GM19395 (cell line): ENCODE measurements at regions not wholly inside any gene's neighbourhood (a gene's known extent, or its start where the extent isn't known, plus 50 kb on each side); places are given as distances from the start of the nearest gene placed in this dataset.

ENCODE experiments used
- ATAC-seq: cut with Tn5 transposase; IDR thresholded peaks from one replicate; pipeline ENCODE4 v1.9.1; 2021; ENCODE audit warnings: mild to moderate bottlenecking, moderate library complexity; ENCODE audit not compliant: unreplicated experiment

DNA sequence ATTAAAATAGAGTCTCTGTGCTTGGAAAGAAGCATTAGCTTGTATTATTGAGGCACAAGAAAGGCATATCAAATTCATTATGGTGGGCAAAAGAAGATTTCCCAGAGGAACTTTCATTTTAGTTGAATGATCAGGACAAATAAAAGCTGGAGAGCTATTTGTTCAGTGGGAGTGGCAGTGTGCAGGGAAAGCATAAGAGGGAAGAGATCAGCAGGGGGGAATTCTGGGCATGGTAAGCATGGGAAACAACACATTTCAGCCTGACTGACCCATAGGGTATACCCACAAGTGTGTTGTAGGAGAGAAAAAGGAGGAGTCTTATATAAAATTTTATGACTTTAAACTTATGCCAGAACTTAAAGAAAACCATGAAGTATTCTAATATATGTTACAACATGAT lies 167.7 kb upstream of the RASA1 start:
- ATAC-seq: no peak

DNA sequence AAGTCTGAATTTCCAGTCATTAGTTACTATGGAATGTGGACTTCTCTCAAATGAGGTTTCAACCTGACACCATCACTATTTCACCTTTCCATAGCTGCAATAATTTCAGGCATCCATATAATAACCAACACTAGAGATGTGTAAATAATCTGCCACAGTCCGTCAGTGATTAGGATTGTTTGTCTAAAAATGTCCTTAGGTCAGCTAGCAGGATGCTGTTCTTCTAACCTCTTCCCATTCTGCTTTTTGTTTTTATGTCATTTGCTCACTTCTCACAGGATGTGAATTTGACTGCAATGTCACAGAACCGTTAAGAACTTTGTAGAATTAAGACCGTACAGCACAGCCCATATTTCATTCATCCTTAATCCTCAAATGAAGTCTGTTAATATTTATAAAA lies 166.4 kb upstream of the RASA1 start:
- no peak for ATAC-seq

DNA sequence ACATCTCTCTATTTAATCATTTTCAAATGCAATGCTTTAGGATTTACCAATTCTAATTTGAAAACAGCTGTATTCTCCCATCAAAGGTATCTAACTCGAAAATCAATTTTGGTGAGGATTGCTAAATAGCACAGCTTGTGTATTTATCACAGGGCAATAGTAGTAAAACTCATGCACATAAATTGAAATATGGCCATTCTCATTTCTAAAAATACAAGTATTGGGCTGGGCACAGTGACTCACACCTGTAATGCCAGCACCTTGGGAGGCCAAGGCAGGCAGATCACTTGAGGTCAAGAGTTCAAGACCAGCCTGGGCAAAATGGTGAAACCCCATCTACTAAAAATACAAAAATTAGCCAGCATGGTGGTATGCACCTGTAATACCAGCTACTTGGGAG lies 164.8 kb upstream of the RASA1 start:
- no peak for ATAC-seq

DNA sequence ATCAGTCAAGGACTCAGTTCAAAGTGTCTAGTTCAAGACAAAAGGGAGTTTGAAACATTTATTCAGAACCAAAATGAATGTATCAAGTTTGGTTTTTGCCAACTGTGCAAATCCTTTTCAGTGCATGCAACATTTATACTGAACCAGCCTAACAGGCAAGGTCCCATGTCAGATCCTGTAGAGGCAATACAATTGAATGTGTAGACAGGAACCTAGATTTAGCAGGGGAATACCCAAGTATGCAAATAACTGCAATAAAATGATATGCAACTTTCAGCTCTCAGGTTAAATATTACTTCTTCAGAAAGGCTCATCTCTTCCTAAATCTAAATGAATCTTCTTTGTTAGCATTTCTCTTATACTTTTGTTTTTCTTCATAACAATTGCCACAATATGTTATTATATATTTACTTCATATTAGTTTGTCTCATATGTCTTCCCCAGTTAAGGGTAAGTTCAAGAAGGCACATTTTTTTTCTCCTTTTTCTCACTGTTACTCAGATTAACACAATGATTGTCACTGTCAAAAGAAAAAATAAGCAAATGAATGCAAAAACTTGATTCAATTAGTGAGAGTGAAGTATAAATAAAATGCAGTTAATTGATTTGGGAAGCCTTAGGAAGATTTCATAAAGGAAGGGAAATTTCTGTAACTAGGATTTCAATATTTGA lies 163.9 kb upstream of the RASA1 start:
- peak; percentile 97 for ATAC-seq

GRCh38 chr5:87105577-87105976 lies 162.1 kb upstream of the RASA1 start:
- no peak for ATAC-seq

- no peak for ATAC-seq
These were observed 157.9 kb upstream of the RASA1 start for GRCh38 chr5:87109746-87110145.

DNA sequence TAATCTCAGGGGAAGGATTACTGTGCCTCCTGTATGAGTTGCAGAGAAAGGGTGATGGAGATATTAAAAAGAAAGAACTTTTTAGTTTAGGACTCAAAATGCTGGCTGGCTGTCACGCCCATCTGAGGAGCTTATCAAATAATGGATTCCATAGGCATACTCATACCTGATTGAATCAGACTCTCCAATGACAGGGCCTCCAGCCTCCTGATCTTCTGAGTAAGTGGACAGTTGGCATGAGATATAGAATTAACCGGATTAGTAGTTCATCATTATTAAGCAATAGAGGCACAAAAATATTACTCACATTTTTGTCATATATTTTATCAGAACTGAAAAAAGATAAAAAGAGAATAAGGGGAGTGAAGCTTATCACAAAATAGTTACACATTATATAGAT lies 157.0 kb upstream of the RASA1 start:
- ATAC-seq: no peak

- ATAC-seq: no peak
These were observed 153.8 kb upstream of the RASA1 start for GRCh38 chr5:87113861-87114260.

GRCh38 chr5:87114631-87115030 lies 153.1 kb upstream of the RASA1 start:
- no peak for ATAC-seq

GRCh38 chr5:87115839-87116364 lies 151.8 kb upstream of the RASA1 start:
- ATAC-seq: no peak

DNA sequence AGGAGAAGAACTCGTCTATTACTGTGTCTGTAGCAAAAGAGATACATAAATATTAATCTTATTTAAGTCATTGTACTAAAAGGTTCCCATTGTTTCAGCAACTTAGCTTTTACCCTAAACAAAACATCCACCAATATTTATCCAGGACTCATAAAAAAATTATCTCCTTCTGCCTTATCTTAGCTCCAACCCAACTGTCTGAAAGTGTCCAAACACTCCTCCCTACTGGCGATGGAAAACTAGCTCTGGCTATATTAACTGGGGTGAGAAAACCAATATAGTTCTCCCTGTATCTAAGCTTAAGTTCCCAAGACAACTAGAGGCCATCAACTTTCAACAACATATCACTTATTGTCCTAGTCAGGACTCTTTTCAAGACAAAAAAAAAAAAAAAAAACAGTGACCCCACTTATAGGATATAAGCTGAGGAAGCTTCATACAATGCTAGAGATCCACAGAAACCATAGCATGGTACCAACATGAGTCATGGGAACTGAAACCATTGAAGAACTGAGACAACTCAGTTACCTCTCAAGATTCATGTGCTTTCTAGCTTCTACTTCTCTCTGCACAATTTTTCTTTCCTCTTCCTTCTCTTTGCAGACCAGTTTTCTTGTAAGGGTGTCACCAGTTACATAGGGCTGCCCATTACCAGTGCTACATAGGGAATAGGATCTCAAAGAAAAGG lies 150.7 kb upstream of the RASA1 start:
- peak; percentile 89 for ATAC-seq

GRCh38 chr5:87119588-87119987 lies 148.1 kb upstream of the RASA1 start:
- no peak for ATAC-seq

- no peak for ATAC-seq
These were observed 147.0 kb upstream of the RASA1 start for GRCh38 chr5:87120518-87121303.

GRCh38 chr5:87121304-87122150 lies 146.2 kb upstream of the RASA1 start:
- ATAC-seq: peak; percentile 77

DNA sequence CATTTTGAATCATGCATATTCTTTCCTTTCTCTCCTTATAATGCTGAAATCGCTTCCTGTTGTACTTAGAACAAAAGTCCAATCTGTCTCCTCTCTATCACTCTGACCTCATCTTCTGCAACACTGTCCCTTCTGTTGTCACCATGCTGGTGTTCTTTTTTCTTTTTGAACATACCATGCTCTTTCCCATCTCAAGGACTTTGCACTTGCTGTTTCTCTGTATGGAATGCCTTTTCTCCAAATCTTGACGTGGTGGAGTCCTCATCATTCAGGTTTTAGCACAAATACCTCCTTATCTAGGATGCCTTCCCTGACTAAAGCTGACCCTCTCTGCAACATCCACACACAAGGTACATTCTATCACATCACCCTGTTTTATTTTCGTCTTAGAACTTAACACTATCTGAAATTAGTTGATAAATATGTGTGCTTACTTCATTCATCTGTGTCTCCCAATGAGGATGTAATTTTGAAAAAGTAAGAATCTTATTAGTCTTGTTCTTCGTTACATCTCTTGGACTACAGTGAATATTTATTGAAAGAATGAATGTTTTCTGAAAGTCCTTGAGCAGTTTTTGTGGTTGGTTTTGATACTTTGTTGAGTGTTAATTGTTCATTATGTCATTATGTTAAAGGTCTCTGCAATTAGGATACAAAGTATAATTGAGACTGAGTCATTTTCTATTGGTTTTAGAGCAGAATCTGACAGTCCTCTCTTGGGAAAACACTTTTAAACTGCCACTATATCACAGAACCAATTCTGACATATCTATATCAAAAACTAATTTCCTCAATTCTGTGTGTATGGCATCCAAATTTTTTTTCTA lies 145.3 kb upstream of the RASA1 start:
- no peak for ATAC-seq

- no peak for ATAC-seq
These were observed 141.9 kb upstream of the RASA1 start for GRCh38 chr5:87125766-87126165.

- no peak for ATAC-seq
These were observed 140.8 kb upstream of the RASA1 start for GRCh38 chr5:87126869-87127268.

GRCh38 chr5:87127426-87127825 lies 140.3 kb upstream of the RASA1 start:
- no peak for ATAC-seq

GRCh38 chr5:87127956-87128687 lies 139.6 kb upstream of the RASA1 start:
- ATAC-seq: no peak
